NCI-H524 treated with DMSO at 0.1 percent for 48 hours (cell line): ENCODE measurements at regions not wholly inside any gene's neighbourhood (a gene's known extent, or its start where the extent isn't known, plus 50 kb on each side); places are given as distances from the start of the nearest gene placed in this dataset.
"Not testable (repeated sequence)": the region's sequence is repeated elsewhere in the genome, so short reads cannot be mapped to it uniquely, and the experiment has no call there.

Experiments
- DNase-seq: peaks from one replicate; lab custom pipeline; 2025; lab: John Stamatoyannopoulos, UW

DNA sequence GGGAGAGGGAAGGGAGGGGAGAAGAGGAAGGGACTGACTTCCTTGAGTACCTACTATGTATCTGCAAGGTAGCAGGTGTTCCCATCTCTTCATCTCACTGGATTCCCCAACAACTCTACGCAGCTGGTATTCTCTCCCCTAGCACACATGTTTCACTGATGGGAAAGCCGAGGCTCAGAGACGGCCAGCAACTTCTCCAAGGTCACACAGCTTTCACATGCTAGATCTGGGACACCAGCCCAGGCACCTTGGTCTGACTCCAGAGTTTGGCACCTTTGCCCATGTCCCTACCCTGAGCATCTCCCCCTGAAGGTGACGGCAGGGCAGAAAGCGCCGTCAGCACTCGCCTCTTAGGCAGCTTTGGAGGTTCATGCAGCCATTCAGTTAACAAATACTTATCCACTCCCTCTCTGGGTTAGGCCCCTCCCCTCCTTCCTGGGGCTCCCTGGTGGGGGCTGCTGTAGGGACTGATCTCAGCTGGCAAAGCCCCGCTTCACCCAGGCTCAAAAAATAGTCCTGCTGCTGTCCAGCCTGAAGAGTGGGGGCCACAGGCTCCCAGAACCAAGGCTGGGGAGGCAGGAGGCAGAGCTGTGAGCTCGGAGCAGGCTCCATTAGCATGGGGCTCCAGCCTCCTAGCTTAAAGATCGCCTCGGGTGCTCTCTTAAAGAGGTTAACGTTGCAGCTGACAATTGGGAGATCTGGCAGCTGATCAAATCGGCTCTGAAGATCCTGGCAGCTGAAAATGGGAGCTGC lies 79.4 kb downstream of the IGLL1 start:
- DNase-seq: no peak

DNA sequence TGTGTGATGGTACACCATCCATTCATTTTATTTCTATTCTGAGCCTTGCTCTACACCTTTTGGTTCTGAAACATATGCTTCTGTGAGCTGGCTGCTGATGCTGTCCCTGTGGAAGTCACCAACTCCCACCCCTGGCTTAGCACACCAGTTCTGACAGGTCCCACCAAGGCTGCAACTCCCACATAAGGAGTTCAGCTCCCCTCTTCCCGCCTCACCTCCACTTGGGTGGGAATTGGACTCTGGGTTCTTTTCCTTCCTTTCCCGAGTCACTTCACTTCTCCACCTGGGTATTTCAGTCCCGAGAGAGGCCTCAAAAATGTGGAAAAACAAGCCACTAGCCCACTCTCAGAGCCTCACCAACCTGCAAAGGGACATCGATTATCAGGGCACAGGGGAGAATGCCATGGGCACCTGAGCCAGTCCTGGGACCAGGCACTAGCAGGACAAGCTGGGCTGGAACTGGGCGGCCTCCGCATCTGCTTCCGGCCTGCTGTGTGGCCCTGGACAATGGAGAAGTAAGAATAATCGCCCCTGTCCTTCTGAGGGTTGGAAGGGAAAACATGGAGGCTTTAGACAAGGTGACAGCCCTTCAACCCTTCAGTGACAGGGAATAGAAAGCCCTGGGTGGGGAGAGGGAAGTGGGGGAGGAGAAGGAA lies 80.1 kb downstream of the IGLL1 start:
- DNase-seq: no peak

DNA sequence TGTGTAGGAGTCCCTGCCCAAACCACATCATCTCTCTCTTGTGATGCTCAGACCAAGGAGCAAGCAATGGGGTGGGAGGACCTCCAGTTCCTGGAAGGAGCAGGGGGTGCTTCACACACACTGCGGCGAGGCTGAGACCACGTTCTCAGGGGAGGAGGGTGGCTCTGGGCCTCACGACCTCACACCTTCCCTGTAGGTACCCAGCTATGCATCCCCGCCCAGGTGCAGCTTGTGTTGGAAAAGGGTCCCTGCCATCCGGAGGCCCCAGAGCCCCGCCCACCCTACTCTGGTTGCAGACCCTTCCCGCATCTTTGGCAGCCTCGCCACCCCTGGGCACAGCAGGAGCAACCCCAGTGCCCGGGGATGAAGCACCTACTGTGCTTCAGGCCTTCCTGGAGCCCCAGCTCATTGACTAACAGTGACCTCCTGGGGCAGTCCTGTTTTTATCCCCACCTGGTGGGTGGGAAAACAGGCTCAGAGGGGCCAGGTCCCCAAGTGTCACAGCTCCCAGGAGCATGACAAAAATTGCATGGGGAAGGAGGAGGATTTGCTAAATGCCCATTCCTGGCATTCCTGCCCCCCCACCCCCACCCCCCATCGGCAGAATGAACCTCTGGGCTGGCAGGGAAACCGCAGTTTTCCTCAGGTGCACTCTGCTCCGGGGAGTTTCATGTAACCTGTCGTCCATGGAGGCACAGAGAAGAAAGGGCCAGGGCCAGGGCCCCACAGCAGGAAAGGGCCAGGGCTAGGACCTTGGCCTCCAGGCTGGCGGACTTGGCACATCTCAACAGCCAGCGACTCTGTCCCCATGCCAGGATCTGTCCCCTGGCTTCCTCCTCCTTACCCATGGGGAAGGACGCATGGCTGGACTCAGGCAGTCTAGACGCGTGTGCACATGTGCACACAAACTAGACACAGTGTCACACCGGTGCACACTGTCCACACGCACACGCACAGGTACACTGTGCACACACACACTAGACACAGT lies 81.0 kb downstream of the IGLL1 start:
- DNase-seq: no peak

DNA sequence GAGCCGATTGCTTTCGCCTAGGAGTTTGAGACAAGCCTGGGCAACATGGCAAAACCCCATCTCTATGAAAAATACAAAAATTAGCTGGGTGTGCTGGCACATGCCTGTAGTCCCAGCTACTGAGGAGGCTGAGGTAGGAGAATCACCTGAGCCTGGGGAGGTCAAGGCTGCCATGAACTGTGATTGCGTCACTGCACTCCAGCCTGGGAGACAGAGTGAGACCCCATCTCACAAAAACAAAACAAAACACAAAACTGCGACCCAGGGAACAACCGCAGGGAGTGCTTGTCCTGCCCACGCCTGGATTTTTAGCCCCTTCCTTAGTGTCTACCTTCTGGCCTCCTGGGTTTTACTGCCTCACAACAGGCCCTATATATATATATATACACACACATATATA lies 82.2 kb downstream of the IGLL1 start:
- not testable (repeated sequence) for DNase-seq

DNA sequence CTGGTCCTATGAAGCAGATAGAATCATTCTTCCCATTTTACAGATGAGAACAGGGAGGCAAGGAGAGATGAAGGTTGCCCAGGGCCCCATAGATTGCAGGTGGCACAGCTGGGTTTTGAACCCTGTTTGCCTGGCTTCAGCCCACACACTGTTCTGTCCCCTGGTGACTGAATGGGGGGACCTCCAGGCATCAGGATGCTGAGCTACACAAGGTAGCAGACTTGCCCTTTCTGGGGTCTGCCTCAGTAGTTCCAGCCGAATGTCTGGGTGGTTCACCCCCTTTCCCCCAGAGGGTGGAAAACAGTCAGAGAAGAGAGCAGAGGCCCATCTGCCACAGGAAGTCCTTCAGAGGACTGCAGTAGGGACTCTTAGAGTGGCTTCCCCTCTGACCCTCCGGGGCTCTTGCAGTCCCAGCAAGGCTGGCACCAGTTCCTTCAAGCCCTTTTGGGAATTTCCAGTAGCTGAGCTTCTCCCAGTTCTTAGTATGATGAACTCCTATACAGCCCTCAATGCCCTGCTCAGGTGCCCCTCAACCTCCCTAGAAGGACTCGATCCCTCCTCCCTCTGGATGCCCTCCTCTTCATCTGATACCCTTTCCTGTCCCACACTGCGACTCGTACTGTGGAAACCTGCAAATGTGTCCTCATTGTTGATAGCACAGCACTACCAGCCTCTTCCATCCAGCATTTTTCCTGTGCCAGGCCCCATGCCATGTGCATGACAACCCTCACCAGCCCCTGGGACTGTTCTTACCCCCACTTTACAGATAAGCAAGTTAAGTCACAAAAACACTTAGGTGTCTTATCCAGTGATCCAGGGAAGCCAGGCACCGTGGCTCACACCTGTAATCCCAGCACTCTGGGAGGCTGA lies 82.8 kb downstream of the IGLL1 start:
- DNase-seq: no peak

DNA sequence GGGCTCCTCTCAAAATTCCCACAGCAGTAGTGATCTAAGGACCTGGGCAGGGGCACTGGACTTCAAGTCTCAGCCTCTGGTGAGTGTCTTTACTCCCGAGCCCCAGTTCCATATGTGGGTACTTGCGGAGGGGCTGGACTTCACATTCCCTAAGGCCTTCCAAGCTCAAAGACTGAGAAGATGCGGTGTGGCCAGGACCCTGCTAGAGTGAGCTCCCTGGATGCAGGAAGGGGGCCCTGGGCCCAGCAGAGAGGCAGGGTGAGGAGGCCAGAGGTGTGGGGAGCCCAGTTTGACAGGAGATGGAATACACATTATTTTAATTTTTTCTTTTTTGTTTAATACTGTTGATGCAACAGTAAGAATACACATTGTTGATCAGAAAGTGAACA lies 83.7 kb downstream of the IGLL1 start:
- no peak for DNase-seq

DNA sequence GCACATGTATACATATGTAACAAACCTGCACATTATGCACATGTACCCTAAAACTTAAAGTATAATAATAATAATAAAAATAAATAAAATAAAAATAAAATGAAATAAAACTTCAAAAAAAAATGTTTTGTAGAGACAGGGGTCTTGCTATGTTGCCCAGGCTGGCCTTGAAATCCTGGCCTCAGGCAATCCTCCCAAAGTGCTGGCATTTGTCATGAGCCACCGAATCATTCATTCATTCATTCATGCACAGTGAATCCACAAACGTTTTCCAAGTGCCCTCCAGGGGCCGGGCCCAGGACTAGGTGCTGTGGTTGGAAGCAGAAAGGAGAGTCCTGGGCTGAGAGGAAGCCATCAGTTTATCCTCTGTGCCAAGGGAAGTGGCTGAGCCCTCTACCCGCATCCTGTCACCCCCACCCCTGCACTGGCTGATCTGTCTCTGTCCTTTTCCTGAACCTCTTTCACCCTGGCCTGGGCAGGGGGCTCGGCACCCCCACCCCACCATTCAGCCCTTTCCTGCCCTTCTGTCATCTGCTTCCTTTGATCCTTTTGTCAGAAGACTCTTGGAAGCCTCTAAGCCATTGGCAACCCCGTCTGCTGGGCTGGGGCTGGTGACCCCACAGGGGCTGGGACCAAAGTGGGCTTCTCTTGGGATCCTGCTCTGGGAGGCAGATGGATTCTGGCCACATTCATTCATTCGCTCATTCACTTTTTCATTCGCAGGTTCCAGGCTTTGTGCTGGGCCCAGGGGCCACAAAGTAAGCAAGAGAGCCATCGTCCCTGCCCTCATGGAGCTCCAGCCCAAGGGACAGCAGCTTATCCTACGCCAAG lies 84.3 kb downstream of the IGLL1 start:
- no peak for DNase-seq

DNA sequence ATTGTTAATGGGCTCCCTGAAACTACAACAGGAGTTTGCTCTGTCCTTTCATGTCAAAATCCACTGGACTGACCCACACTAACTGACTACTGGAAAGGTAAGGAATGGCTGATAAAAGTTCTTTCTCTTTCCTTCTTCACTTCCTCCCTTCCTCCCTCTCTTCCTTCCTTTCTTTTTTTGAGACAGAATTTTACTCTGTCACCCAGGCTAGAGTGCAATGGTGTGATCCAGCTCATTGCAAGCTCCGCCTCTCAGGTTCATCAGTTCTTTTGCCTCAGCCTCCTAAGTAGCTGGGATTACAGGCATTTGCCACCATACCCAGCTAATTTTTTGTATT lies 85.2 kb downstream of the IGLL1 start:
- DNase-seq: no peak

DNA sequence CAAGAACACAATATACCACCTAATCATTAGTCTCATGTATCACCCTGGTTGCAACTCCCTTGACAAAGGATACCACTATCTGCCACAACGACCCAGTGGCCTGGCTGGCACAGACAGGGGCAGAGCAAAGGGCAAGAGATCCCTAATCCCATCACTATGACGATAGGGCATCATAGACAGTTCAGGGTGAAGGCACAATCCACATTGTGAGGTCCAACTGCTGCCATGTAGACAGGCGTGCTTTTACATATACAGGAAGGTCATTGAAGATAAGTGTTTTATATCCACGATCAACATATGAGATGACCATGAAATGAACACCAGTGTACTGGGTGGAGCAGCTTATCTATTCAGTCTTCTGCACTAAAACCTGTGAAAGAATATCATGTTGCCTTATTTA lies 94.6 kb downstream of the IGLL1 start:
- no peak for DNase-seq

DNA sequence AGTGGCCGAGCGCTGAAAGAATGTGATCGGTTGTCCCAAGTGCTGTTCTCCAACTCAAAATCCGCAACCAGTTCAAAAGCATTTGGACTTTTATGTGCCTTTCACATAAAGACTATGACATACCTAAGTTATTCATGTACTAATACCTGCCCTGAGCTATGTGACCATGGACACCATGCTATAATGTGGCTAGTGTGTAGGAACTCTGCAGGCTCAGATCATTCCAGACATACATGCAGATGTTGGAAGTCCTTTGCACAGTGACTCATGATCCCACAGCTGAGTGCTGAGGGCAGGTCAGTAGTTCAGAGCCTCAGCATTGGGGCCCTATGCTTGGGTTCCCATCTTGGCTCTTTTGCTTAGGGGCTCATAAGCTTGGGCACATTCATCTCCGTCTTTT lies 95.4 kb downstream of the IGLL1 start:
- no peak for DNase-seq

DNA sequence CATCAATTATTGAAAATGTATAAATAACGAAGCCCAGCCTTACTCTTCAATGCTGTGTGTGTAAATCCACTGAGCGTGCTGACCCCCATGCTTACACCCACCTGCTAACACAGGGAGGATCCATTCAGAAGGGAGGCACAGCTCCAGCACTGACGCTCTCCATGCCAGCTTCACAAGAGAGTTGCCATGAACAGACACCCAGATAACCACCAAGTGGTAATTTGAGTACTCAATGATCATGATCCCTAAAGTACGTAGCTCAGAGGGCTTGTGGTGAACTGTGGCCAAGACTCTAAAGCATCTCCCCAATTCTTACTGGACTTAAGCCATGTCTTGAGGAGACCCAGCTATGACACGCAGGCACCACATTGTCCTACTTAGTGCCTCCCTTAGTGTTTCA lies 98.7 kb downstream of the IGLL1 start:
- no peak for DNase-seq

DNA sequence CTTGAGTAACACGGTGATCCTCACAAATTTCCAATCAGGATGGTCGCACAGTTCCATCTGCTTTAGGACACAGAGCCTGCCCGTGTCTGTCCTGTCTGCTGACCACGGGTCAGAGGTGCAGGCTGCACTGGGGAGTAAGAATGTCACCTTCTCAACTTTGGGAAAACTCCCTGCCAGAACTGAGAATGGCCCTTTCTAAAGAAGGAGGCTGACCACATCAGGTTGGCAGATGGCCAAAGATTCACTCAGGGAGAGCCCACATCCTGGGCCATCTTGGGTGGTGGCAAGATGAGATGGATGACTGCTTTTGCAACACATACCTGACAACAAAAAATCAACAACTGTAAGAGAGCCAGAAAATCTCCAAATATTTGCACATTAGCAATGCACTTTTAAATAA lies 101.9 kb downstream of the IGLL1 start:
- DNase-seq: no peak

DNA sequence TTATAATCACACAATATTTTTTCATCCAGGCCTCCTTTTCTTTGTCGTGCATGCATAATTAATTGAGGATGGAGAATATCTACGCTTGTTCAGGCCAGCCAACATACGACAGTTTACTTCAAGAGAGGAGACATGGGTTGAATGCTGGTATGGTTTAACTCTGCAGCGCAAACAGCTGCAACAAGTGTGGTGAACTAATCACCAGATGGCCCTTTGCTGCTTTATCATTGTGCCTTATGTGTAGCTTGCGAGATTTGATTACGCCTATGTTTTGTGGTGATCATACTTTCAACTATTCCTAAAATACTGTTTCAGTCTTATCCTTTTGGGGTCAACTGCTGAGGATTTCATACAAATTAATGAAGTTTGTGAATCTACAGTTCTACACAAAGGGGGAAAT lies 105.6 kb downstream of the IGLL1 start:
- DNase-seq: peak; percentile 30

DNA sequence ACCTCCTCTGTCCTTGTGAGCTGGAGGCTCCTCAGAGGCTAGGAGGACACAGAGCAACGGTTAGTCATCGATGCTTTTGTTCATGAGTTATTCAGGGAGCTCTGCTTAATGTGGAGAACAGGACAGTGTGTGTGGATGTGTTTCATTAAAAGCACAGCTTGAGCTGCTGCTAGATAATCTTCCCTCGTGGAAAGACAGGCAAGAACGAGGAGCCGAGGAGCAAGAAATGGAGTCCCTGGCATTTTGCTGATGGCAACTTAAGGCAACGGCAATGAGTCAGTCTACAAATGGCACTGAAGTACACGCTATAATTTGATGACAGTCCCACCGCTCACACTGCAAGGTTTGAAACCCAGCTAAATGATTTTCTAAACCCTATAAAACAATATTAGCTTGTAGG lies 106.2 kb downstream of the IGLL1 start:
- DNase-seq: no peak

DNA sequence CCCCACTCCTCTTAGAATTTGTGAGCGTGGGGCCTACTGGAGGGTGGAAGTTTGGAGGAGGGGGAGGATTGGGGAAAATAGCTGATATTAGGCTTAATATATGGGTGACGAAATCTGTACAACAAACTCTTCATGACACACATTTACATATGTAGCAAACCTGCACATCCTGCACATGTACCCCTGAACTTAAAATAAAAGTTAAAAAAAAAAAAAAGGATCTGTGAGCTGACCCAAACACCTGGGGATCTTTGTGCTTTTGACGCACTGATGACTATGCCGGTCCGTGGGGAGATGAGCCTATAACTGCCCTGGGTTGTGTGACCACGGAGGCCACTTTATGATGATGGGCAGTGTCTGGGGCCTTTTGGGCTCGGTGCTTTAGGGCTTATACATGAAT lies 107.7 kb downstream of the IGLL1 start:
- DNase-seq: not testable (repeated sequence)

DNA sequence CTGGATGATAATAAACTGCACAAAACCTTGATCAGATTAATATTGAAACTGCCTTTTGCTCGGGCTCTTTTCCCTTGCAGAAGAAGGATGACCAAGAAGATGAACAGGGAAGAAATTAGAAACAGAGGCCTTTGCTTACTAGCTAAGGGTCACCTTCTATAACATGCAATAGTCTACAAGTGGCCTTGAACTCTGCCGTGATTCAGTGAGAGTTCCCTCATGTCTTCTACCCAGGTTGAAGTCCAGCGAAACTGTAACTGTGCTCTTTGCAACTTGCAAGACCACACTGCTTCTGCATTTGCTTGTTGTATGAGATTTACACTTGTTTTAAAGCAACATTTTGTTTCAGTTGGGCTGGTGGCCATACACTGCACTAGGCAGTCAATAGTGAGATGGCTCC lies 108.4 kb downstream of the IGLL1 start:
- no peak for DNase-seq

DNA sequence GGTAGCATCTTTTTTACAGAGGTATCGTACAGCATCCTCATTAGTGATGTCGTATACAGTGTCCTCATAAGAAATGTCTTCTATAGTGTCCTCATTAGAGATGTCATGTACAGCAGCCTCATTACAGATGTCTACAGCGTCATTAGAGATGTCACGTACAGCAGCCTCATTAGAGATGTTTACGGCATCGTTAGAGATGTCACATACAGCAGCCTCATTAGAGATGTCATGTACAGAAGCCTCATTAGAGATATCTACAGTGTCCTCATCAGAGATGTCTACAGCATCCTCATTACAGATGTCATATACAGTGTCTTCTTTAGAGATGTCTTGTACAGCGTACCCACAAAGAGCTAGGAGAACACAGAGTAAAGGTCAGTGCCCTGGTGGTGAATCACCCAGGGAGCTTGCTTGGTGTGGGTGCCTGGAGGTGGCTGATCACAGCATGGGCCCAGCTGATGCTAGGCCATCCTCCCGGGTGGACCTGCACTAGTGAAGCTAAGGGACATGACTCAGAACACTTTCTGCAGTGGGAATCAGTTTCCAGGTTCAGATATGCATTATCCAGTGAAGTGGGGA lies 109.2 kb downstream of the IGLL1 start:
- no peak for DNase-seq

DNA sequence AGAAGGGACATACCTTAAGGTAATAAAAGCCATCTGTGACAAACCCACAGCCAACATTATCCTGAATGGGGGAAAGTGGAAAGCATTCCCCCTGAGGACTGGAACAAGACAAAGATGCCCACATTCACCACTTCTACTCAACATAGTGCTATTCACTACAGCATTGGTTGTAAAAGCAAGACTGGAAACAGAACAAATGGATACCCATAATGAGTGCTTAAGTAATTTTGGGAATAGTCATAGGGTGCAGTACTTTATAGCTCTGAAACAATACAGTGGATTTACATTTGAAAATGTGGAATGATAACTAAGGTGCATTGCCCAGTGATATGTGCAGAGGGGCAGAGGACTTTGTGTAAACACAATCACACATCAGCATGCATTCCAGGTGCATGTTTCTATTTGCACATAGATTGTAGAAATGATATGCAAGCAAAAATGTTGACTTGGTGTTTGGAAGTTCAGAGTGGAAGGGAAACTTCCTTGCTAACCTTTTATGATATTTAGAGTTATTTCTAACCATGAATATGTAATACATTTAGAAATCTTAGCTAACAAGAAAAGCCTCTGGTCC lies 112.3 kb downstream of the IGLL1 start:
- no peak for DNase-seq

DNA sequence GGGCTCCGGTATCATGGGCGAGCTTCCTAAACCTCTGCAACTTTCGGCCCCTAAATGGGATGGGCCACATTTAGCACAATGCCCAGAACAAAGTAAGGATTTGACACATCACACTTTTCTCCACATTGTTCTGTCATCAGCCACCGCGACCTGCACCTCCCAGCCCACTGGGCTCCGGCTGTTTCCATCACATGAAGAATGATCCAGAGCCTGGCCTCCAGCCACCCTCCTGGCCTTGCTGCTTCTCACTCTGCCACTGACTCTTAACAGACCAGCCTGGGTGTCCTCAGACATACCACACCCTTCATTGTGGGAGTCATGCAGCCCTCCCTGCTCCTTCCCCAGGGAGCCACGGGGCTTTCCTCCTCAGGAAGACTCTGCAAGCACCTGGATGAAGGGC lies 113.7 kb downstream of the IGLL1 start:
- no peak for DNase-seq

DNA sequence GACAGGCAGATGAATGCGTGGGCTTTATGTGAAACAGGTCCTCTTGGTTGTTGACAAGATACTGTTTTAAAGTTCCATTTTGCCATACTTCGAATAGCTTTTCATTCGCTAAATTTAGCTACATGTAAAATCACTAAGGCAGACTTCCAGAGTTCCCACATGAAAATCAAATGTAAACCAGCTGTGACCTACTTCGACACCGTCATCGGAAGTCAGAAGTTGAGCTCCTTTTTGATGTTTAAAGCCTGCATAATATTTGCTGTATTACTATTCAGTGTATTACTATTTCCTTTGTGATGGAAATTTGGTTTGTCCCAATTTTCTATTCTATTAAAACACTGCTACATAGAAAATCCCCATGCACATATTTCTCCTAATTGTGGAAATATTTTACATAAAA lies 115.3 kb downstream of the IGLL1 start:
- DNase-seq: not testable (repeated sequence)
